ENCODE measurements at regions not wholly inside any gene's neighbourhood (a gene's known extent, or its start where the extent isn't known, plus 50 kb on each side); places are given as distances from the start of the nearest gene placed in this dataset.

- H3K9me1 ChIP-seq (ENCODE audit: insufficient read depth, low read length) = no peaks in the 10 kb centered on the region
- no peak overlapping the region for H3K14ac ChIP-seq (replicated peaks; ENCODE audit: low read depth, low read length)
- H2AK5ac ChIP-seq (ENCODE audit: low read depth, low read length) = no peak overlapping the region
- intact Hi-C loops (cut with micrococcal nuclease) = no loop called here
- no peak overlapping the region for H4K5ac ChIP-seq (ENCODE audit: low read depth, low read length)
- H3K27ac ChIP-seq (ENCODE audit: insufficient read depth, low read length) = no peak overlapping the region
- peaks cover 2% of the 10 kb centered on the region for H3K9me3 ChIP-seq (ENCODE audit: control insufficient read depth, insufficient read depth, low read length)
- no peak overlapping the region for H2AFZ ChIP-seq (replicated peaks; ENCODE audit: low read length, poor library complexity)
- POLR2A ChIA-PET (ENCODE audit: unreplicated experiment) = no interaction called here
- no peak overlapping the region for H2BK20ac ChIP-seq (ENCODE audit: low read depth, low read length)
- DNase-seq (no peak), ATAC-seq (ENCODE audit: low read depth) (no peak)
- H2BK120ac ChIP-seq (ENCODE audit: low read depth, low read length) = no peak overlapping the region
- no peak overlapping the region for H4K91ac ChIP-seq (ENCODE audit: insufficient read depth, low read depth, low read length)
- in situ Hi-C loops (cut with MboI; ENCODE audit: low sequenced_read_pairs) = no loop called here
- no peaks in the 10 kb centered on the region for H3K27me3 ChIP-seq (ENCODE audit: control insufficient read depth, insufficient read depth, low read length)
- no peaks in the 10 kb centered on the region for H3K36me3 ChIP-seq (ENCODE audit: control insufficient read depth, insufficient read depth, low read length)
- H3K23ac ChIP-seq (ENCODE audit: low read depth, low read length) = no peak overlapping the region
- H3K4me2 ChIP-seq (ENCODE audit: low read depth, low read length) = no peak overlapping the region
- H3K56ac ChIP-seq (ENCODE audit: extremely low read depth, insufficient read depth, low read length) = no peak overlapping the region
- no peaks in the 10 kb centered on the region for H4K20me1 ChIP-seq (ENCODE audit: insufficient read depth, low read length)
- WGBS, 2 experiments (ENCODE audit: extremely low coverage in 2 of 2, insufficient read length in 1 of 2) = no CpG with 5 or more reads among the region's 1 CpG
- dilution Hi-C loops (cut with HindIII; ENCODE audit: low sequenced_read_pairs, unreplicated experiment) = no loop called here
- no peak overlapping the region for H3K4ac ChIP-seq (ENCODE audit: low read depth, low read length)
- CTCF ChIA-PET = interaction anchor here (0.6 kb wide), 1 partner anchor 25 kb away, joined by 3 read pairs; no protein-coding TSS in a partner anchor
- no peak overlapping the region for H2AK9ac ChIP-seq (replicated peaks; ENCODE audit: low read depth, low read length, poor library complexity)
- H3K4me1 ChIP-seq (ENCODE audit: control insufficient read depth, insufficient read depth, low read length) = no peaks in the 10 kb centered on the region
- BruUV-seq (replicated peaks) = no TSS peak
- H3K18ac ChIP-seq (ENCODE audit: low read depth, low read length) = no peak overlapping the region
- H4K8ac ChIP-seq (ENCODE audit: low read depth in 2 of 2, low read length in 2 of 2) = no peak overlapping the region
- H3K9ac ChIP-seq (ENCODE audit: low read depth, low read length) = no peak overlapping the region
- H3K4me3 ChIP-seq (ENCODE audit: insufficient read depth, low read depth, low read length) = no peak overlapping the region
- H2BK5ac ChIP-seq (ENCODE audit: low read depth, low read length, poor library complexity, severe bottlenecking) = no peak overlapping the region
- no peak overlapping the region for H2BK15ac ChIP-seq (ENCODE audit: low read depth, low read length)
- H3K79me1 ChIP-seq (ENCODE audit: low read depth in 1 of 2, low read length in 2 of 2) = no peaks in the 10 kb centered on the region
- TF ChIP-seq BHLHE40 (IDR thresholded peaks at IDR 0.05; ENCODE audit: low read depth, low read length) (no peak), ELK1 (IDR thresholded peaks at IDR 0.05; ENCODE audit: borderline replicate concordance, low read depth, low read length) (no peak), RFX5 (IDR thresholded peaks at IDR 0.05; ENCODE audit: low read depth, low read length) (no peak), RAD21 (IDR thresholded peaks at IDR 0.05; ENCODE audit: low read length) (no peak), SMC3 (IDR thresholded peaks at IDR 0.05; ENCODE audit: low read depth, low read length) (no peak), CEBPB (IDR thresholded peaks at IDR 0.05; ENCODE audit: low read depth, low read length) (no peak), MAZ (IDR thresholded peaks at IDR 0.05; ENCODE audit: borderline replicate concordance, low read depth, low read length) (no peak), NFE2L2 (IDR thresholded peaks at IDR 0.05; ENCODE audit: low read depth, low read length) (no peak), CHD1 (IDR thresholded peaks at IDR 0.05; ENCODE audit: low read depth, low read length) (no peak), RCOR1 (IDR thresholded peaks at IDR 0.05; ENCODE audit: insufficient replicate concordance, low read length) (no peak), FOS (IDR thresholded peaks at IDR 0.05; ENCODE audit: low read depth, low read length) (no peak), MAFK (IDR thresholded peaks at IDR 0.05; ENCODE audit: low read depth, low read length) (no peak), POLR2A (IDR thresholded peaks at IDR 0.05; ENCODE audit: low read depth, low read length) (no peak), MXI1 (IDR thresholded peaks at IDR 0.05; ENCODE audit: borderline replicate concordance, low read depth, low read length) (no peak)
- TF ChIP-seq, protein P1, sequence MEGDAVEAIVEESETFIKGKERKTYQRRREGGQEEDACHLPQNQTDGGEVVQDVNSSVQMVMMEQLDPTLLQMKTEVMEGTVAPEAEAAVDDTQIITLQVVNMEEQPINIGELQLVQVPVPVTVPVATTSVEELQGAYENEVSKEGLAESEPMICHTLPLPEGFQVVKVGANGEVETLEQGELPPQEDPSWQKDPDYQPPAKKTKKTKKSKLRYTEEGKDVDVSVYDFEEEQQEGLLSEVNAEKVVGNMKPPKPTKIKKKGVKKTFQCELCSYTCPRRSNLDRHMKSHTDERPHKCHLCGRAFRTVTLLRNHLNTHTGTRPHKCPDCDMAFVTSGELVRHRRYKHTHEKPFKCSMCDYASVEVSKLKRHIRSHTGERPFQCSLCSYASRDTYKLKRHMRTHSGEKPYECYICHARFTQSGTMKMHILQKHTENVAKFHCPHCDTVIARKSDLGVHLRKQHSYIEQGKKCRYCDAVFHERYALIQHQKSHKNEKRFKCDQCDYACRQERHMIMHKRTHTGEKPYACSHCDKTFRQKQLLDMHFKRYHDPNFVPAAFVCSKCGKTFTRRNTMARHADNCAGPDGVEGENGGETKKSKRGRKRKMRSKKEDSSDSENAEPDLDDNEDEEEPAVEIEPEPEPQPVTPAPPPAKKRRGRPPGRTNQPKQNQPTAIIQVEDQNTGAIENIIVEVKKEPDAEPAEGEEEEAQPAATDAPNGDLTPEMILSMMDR (conservative IDR thresholded peaks at IDR 0.05; ENCODE audit: low read depth, low read length) = no peak
- TF ChIP-seq, protein P2, sequence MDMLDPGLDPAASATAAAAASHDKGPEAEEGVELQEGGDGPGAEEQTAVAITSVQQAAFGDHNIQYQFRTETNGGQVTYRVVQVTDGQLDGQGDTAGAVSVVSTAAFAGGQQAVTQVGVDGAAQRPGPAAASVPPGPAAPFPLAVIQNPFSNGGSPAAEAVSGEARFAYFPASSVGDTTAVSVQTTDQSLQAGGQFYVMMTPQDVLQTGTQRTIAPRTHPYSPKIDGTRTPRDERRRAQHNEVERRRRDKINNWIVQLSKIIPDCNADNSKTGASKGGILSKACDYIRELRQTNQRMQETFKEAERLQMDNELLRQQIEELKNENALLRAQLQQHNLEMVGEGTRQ (IDR thresholded peaks at IDR 0.05; ENCODE audit: low read depth, low read length) = no peak
These were observed 290.0 kb downstream of the CETN3 start for GRCh38 chr5:90119531-90119971.
